Naive thymus-derived CD8-positive, alpha-beta T cell (primary cell): ENCODE measurements at regions not wholly inside any gene's neighbourhood (a gene's known extent, or its start where the extent isn't known, plus 50 kb on each side); places are given as distances from the start of the nearest gene placed in this dataset.
A peak's percentile ranks its signal among the peaks of the same experiment; 100 is the strongest.

Source experiments
- ATAC-seq, 2 donors: fragments of 150-1000 bp; cut with Tn5 transposase in 1 of 2; sonication (Bioruptor Pico), chemical (Tn5 transposase) in 1 of 2; 1 replicate in 1 of 2; 2 replicates in 1 of 2; pipeline ENCODE4 v1.10.0; 2021; ENCODE audit warnings: mild to moderate bottlenecking in 2 of 2, moderate library complexity in 2 of 2
- POLR2A ChIA-PET: fragments of 350-600 bp; sonication (Branson Sonifier 250); formaldehyde crosslinking; loops from one replicate; lab custom pipeline; 2021; ENCODE audit warnings: antibody characterized with exemption; lab: Charles Lee
- DNase-seq, 10 donors: peaks; one replicate each; pipeline versions ENCODE4 v3.0.0 to v3.0.0-alpha.2; 2020 to 2022
- H3K27ac Mint-ChIP-seq, 10 donors: one replicate each; pipeline ENCODE4 v1.8.0; 2020 to 2022; ENCODE audit warnings: mild to moderate bottlenecking in 10 of 10, mixed read lengths in 10 of 10, moderate library complexity in 4 of 10, inconsistent platforms in 1 of 10
- H3K27me3 Mint-ChIP-seq, 5 donors: one replicate each; pipeline ENCODE4 v1.8.0; 2021 to 2022; ENCODE audit warnings: mixed read lengths in 5 of 5
- H3K36me3 Mint-ChIP-seq, 3 donors: one replicate each; pipeline ENCODE4 v1.8.0; 2020 to 2022; ENCODE audit warnings: mixed read lengths in 3 of 3, mild to moderate bottlenecking in 2 of 3, inconsistent platforms in 1 of 3
- H3K4me1 Mint-ChIP-seq, 4 donors: one replicate each; pipeline ENCODE4 v1.8.0; 2021 to 2022; ENCODE audit warnings: mixed read lengths in 4 of 4
- H3K4me3 Mint-ChIP-seq, 10 donors: one replicate each; pipeline ENCODE4 v1.8.0; 2020 to 2022; ENCODE audit warnings: mild to moderate bottlenecking in 10 of 10, mixed read lengths in 10 of 10, moderate library complexity in 6 of 10, inconsistent platforms in 1 of 10
- H3K9me3 Mint-ChIP-seq, 9 donors: one replicate each; pipeline ENCODE4 v1.8.0; 2020 to 2022; ENCODE audit warnings: mixed read lengths in 9 of 9, mild to moderate bottlenecking in 3 of 9, inconsistent platforms in 1 of 9, moderate library complexity in 1 of 9

DNA sequence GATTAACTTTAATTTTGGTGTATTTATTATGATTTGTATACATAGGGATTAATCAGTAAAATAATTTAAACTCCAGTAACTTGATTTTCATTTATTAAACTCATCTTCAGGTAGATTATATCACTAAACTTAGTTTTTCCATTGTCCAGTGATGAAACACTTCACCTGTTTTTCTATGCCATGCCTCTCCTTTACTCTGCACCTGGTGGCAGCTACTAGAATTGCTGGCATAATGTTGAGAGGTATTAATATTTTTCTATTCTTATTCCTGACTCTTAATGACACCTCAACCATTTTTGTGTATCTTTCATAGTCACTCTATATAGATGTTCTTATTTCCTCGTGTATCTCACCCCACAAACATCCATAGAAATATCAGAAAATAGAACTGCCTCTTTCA lies 940.3 kb upstream of the CRIM1 start:
- no peak overlapping the region for H3K4me3 Mint-ChIP-seq
- peaks cover 0 to 10% (median 0%) of the 10 kb centered on the region in 5 donors for H3K27me3 Mint-ChIP-seq
- H3K4me1 Mint-ChIP-seq: no peaks in the 10 kb centered on the region
- ATAC-seq (no peak), DNase-seq (no peak)
- H3K36me3 Mint-ChIP-seq: no peaks in the 10 kb centered on the region
- POLR2A ChIA-PET: no interaction called here
- H3K9me3 Mint-ChIP-seq: peaks cover 0 to 4% (median 2%) of the 10 kb centered on the region in 9 donors
- no peak overlapping the region for H3K27ac Mint-ChIP-seq

DNA sequence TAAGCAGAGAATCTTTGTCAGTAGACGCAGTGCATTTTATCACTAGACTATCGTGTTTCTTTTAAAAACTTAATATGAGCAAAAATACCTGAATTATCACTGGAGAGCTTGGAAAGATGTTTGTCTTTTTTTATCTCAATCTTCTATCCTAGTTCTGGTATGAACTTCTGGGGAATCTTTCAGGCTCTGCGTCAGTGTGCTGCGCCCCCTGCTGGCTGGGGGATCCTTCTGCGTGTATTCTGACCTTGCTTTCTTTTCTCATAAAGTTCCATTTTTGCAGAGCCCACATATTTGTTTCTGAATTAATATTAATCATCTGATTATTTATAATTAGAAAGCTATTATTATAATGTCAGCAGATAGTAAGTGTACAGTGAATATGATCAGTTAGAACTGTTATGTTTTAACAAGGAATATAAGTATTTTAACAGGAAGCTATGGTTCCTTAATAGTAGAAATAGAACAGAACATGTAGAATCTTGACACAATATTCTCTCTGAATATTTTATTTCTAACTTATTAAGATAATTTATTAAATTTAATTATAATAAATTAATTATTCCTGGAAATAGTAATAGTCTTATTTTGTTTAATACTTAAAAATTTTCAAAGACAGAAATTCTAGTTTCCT lies 945.0 kb upstream of the CRIM1 start:
- peaks cover 0 to 6% (median 0%) of the 10 kb centered on the region in 5 donors for H3K27me3 Mint-ChIP-seq
- no peak overlapping the region for H3K4me3 Mint-ChIP-seq
- H3K9me3 Mint-ChIP-seq: peaks cover 0 to 8% (median 0%) of the 10 kb centered on the region in 9 donors
- no peaks in the 10 kb centered on the region for H3K36me3 Mint-ChIP-seq
- POLR2A ChIA-PET: no interaction called here
- no peaks in the 10 kb centered on the region for H3K4me1 Mint-ChIP-seq
- no peak for ATAC-seq
- H3K27ac Mint-ChIP-seq: no peak overlapping the region
- peak in 3 of 10 donors; percentile 19 to 22 (median 19) for DNase-seq

DNA sequence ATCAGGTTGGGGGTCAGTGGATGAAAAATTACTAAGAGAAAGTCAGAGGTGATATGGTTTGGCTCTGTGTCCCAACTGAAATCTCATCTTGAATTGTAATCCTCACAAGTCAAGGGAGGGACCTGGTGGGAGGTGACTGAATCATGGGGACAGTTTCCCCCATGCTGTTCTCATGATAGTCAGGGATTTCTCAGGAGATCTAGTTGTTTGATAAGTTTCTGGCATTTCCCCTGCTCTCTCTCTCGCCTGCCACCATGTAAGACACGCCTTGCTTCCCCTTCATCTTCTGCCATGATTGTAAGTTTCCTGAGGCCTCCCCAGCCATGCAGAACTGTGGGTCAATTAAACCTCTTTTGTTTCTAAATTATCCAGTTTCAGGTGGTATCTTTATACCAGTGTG lies 945.8 kb upstream of the CRIM1 start:
- POLR2A ChIA-PET: no interaction called here
- Mint-ChIP-seq H3K27me3 (peaks cover 0 to 4% (median 0%) of the 10 kb centered on the region in 5 donors), H3K9me3 (peaks cover 0 to 8% (median 0%) of the 10 kb centered on the region in 9 donors), H3K27ac (no peak overlapping the region), H3K4me3 (no peak overlapping the region), H3K36me3 (no peaks in the 10 kb centered on the region), H3K4me1 (no peaks in the 10 kb centered on the region)
- no peak for ATAC-seq
- DNase-seq: no peak

DNA sequence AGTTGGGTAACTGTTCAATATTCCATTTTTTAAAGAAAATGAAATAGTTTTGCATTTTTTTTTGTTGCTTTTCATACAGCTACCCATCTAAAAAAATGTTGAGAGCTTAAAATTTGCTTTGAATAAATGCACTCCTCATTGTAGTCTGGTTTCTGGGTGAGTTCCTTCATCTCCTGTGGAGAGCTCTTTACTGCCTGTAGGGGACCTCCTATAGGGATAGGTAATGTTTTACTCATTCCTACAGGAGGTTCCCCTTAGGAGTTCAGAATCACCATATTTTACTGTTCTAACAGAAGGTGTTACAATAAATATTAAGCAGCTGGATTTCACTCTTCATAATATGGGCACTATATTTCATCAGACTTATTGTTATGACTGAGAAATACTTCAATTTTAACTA lies 947.3 kb upstream of the CRIM1 start:
- POLR2A ChIA-PET: no interaction called here
- ATAC-seq: no peak

DNA sequence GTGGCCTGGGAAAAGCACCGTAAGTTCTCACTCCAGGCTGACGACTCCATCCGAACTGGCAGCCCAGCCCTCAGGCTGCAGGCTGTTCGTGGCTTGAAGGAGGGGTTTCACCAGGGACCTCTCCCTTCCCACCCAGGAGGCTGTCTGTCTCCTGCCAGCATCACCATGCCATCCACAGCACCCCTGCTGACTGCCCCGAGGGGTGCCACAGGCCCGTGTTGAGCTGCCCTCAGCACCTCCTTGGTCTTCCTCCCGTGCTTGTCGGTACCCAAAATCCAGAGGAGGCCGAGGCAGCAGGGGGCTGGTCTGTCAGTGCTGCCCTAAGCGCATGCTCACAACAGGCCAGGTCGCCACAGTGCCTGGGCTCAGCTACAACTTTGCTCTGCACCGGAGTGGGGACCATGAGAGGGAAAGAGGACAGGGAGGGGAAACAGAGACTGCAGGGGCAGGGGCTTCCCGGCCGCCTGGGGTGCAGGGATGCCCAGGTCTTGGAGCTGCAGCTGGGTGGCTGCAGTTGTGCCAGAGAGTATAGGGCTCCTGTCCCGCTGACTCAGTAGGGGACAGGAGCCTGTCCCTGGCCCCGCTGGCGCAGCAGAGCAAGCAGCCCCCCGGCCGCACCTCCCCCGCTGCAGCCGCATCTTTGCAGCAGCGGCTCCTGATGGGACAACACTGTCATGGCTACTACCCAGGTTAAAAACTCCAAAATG lies 963.7 kb upstream of the CRIM1 start:
- Mint-ChIP-seq H3K4me1 (no peaks in the 10 kb centered on the region), H3K36me3 (no peaks in the 10 kb centered on the region), H3K27me3 (no peaks in the 10 kb centered on the region), H3K27ac (no peak overlapping the region), H3K9me3 (peaks cover 0 to 2% (median 0%) of the 10 kb centered on the region in 9 donors), H3K4me3 (no peak overlapping the region)
- POLR2A ChIA-PET: no interaction called here
- no peak for ATAC-seq
- DNase-seq: no peak

More for the DNA sequence above, 947.3 kb upstream of the CRIM1 start:
- H3K4me3 Mint-ChIP-seq: no peak overlapping the region
- H3K27ac Mint-ChIP-seq: no peak overlapping the region
- no peaks in the 10 kb centered on the region for H3K4me1 Mint-ChIP-seq
- H3K36me3 Mint-ChIP-seq: no peaks in the 10 kb centered on the region
- peaks cover 0 to 4% (median 0%) of the 10 kb centered on the region in 5 donors for H3K27me3 Mint-ChIP-seq
- peaks cover 0 to 8% (median 0%) of the 10 kb centered on the region in 9 donors for H3K9me3 Mint-ChIP-seq
- DNase-seq: no peak

DNA sequence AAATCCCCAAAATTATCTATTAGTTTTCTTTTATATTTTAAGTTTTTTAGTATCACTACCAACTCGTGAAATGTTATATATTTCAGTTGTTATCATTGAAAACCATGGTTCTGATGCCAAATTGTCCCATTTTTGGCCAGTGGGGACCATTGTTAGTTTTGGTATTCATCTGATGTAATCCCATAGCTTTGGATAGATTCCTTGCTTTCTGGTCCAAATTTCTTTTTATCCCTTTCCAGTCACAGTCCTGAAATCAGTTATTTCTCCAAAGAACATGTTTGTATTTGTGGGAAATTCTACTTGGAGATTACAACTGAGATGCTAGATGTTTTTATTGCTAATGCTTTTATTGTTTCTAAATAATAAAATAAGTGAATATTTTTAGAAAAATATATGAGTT lies 976.8 kb upstream of the CRIM1 start:
- no peak overlapping the region for H3K27ac Mint-ChIP-seq
- peaks cover 0 to 7% (median 0%) of the 10 kb centered on the region in 9 donors for H3K9me3 Mint-ChIP-seq
- no peaks in the 10 kb centered on the region for H3K4me1 Mint-ChIP-seq
- ATAC-seq (no peak), DNase-seq (no peak)
- no peak overlapping the region for H3K4me3 Mint-ChIP-seq
- H3K36me3 Mint-ChIP-seq: no peaks in the 10 kb centered on the region
- H3K27me3 Mint-ChIP-seq: peaks cover 0 to 3% (median 0%) of the 10 kb centered on the region in 5 donors
- POLR2A ChIA-PET: no interaction called here

DNA sequence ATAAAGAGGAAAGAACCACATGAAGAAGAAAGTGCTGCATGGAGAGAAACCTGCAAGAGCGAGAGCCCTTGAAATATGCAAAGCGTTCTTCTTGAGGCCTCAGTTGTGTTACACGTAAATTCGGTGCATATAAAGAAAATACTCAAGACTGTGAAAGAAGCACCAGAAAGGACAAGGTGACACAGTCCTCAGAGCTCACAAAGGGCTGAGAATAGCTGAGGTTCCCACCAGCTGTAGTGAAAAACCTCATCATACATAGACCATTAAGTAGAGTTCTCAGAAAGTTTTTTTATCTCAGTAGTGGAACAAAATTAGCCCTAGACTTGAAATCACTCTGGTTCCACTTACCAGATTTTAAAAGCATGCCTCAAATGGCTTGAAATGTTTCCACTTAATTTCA lies 980.7 kb upstream of the CRIM1 start:
- H3K4me1 Mint-ChIP-seq: no peaks in the 10 kb centered on the region
- DNase-seq (no peak), ATAC-seq (no peak)
- POLR2A ChIA-PET: no interaction called here
- peaks cover 0 to 7% (median 0%) of the 10 kb centered on the region in 9 donors for H3K9me3 Mint-ChIP-seq
- H3K27ac Mint-ChIP-seq: no peak overlapping the region
- no peak overlapping the region for H3K4me3 Mint-ChIP-seq
- H3K27me3 Mint-ChIP-seq: no peaks in the 10 kb centered on the region
- no peaks in the 10 kb centered on the region for H3K36me3 Mint-ChIP-seq

DNA sequence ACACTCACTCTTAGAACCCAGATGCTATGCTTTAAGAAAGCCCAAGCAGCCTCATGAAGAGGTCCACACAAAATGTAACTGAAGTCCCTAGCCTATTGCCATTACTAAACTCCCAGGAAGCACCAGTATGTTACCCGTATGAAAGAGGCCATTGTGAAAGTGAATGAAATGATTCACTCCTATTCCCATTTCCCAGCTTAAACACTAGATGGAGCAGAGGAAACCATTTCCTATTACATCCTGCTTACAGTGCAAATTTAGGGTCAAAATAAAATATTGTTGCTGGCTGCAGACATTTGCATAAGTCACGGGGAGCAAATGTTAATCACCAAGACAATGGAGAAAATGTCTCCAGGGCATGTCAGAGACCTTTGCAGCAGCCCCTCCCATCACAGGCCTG lies 989.7 kb upstream of the CRIM1 start:
- Mint-ChIP-seq H3K4me3 (no peak overlapping the region), H3K27me3 (no peaks in the 10 kb centered on the region), H3K27ac (no peak overlapping the region), H3K9me3 (peaks cover 0 to 11% (median 2%) of the 10 kb centered on the region in 9 donors), H3K36me3 (peaks cover 0 to 3% (median 0%) of the 10 kb centered on the region in 3 donors), H3K4me1 (no peaks in the 10 kb centered on the region)
- POLR2A ChIA-PET: no interaction called here
- ATAC-seq (no peak), DNase-seq (no peak)

DNA sequence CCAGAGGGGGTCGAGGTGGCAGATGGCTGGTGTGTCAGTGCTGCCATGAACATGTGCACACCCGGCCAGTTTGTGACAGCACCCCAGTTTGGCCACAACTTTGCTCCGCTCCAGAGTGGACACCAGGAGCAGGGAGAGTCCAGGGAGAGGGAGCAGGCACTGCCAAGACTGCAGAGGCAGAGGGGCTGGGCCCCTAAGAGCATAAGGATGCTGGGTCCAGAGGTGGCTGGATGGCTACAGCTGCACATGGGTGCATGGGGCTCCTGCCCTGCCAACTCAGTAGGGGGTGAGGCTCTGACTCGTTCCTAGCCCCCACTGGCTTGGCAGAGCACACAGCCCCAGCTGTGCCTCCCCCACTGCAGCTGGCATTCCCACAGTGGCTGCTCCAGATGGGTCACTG lies 999.2 kb upstream of the CRIM1 start:
- Mint-ChIP-seq H3K9me3 (peaks cover 0 to 10% (median 5%) of the 10 kb centered on the region in 9 donors), H3K36me3 (no peaks in the 10 kb centered on the region), H3K27me3 (no peaks in the 10 kb centered on the region), H3K27ac (no peak overlapping the region), H3K4me1 (no peaks in the 10 kb centered on the region), H3K4me3 (no peak overlapping the region)
- POLR2A ChIA-PET: no interaction called here
- no peak for DNase-seq
- ATAC-seq: no peak

DNA sequence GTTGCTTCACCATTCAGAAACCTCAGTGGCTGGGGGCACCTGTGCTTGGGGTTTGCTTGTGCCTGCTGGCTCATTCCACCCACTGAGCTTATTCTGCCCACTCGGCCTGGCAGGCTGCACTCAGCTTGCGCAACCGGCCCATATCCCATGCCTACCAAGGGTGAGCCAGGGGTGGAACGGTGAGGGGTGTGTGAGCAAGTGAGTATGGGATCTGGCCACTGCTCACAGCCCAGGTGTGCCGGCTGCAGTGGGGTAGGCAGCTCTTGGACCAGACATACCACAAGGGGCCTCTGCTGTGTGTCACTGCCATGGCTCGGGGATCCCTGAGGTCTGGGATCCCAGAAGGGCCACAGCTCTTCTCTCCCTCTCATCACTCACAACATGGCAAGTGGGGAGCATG lies 1000.5 kb upstream of the CRIM1 start:
- ATAC-seq: no peak
- DNase-seq: no peak
- Mint-ChIP-seq H3K4me1 (no peaks in the 10 kb centered on the region), H3K27ac (no peak overlapping the region), H3K27me3 (no peaks in the 10 kb centered on the region), H3K4me3 (no peak overlapping the region), H3K36me3 (no peaks in the 10 kb centered on the region), H3K9me3 (peaks cover 0 to 12% (median 5%) of the 10 kb centered on the region in 9 donors)
- POLR2A ChIA-PET: no interaction called here

DNA sequence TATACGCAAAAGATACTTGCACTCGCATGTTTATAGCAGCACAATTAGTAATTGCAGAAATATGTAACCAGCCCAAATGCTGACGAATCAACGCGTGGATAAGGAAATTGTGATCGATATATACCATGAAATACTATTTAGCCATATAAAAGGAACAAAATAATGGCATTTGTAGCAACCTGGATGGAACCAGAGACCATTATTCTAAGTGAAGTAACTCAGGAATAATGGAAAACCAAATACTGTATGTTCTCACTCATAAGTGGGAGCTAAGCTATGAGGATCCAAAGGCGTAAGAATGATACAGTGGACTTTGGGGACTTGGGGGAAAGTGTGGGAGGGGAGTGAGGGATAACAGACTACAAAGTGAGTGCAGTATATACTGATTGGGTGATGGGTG lies 1008.0 kb upstream of the CRIM1 start:
- no peak overlapping the region for H3K27ac Mint-ChIP-seq
- H3K4me1 Mint-ChIP-seq: no peaks in the 10 kb centered on the region
- DNase-seq: no peak
- H3K27me3 Mint-ChIP-seq: no peaks in the 10 kb centered on the region
- ATAC-seq: no peak
- no peak overlapping the region for H3K4me3 Mint-ChIP-seq
- H3K36me3 Mint-ChIP-seq: no peaks in the 10 kb centered on the region
- POLR2A ChIA-PET: no interaction called here
- peaks cover 0 to 6% (median 0%) of the 10 kb centered on the region in 9 donors for H3K9me3 Mint-ChIP-seq

DNA sequence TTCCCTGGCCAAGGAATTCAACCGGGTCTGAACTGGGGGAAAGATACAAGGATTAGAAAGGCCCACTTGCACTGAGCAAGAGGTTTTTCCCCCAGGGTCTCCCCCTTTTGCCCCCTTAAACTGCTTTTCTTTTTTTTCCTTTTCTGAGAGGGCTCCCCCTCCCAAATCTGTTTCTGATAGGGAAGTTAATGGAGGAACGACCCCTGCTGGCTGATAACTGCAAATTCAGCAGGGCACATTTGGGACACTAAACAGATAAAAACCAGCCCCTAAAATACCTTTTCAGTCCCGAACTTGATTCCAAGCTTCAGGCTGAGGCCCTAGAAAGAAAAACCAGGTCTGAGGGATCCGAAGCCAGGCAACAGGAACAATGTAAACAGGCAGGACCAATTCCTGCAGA lies 1012.4 kb upstream of the CRIM1 start:
- POLR2A ChIA-PET: no interaction called here
- no peak for ATAC-seq
- no peaks in the 10 kb centered on the region for H3K4me1 Mint-ChIP-seq

DNA sequence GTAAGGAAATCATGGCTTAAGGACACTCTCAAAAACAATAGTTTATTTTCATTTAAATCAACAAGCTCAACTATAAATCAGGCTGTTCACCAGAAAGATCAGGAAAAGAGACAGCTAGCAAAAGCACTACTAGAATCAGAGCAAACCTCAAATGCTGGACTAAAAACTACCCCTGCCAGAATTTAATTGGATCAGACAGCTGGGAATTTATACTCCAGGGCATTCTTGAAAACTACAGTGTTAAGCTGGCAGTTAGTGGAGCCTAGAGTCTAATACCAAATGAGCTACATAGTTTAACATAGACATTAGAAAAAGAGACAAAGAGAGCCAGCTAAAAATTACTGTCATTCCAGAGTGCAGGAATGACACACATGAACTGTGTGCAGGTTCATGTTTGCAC lies 1016.4 kb upstream of the CRIM1 start:
- H3K27ac Mint-ChIP-seq: no peak overlapping the region
- H3K27me3 Mint-ChIP-seq: no peaks in the 10 kb centered on the region
- H3K4me1 Mint-ChIP-seq: no peaks in the 10 kb centered on the region
- POLR2A ChIA-PET: no interaction called here
- ATAC-seq (no peak), DNase-seq (no peak)
- peaks cover 0 to 16% (median 0%) of the 10 kb centered on the region in 9 donors for H3K9me3 Mint-ChIP-seq
- H3K36me3 Mint-ChIP-seq: no peaks in the 10 kb centered on the region
- H3K4me3 Mint-ChIP-seq: no peak overlapping the region

More for the DNA sequence above, 1012.4 kb upstream of the CRIM1 start:
- Mint-ChIP-seq H3K9me3 (peaks cover 0 to 11% (median 0%) of the 10 kb centered on the region in 9 donors), H3K27ac (no peak overlapping the region), H3K36me3 (no peaks in the 10 kb centered on the region), H3K4me3 (peak overlapping the region in 1 of 10 donors; percentile 12), H3K27me3 (no peaks in the 10 kb centered on the region)
- DNase-seq: no peak
